Smooth muscle cell (in vitro differentiated cells): ENCODE measurements at regions not wholly inside any gene's neighbourhood (a gene's known extent, or its start where the extent isn't known, plus 50 kb on each side); places are given as distances from the start of the nearest gene placed in this dataset.
"Not testable (repeated sequence)": the region's sequence is repeated elsewhere in the genome, so short reads cannot be mapped to it uniquely, and the experiment has no call there.

Experiments
- DNase-seq: peaks from one replicate; lab custom pipeline; 2025; ENCODE audit not compliant: unreplicated experiment; lab: John Stamatoyannopoulos, UW
- H2AFZ ChIP-seq: fragments of 200-600 bp; sonication (generic); 2 replicates; pipeline ENCODE4 v1.6.0; 2016; ENCODE audit warnings: antibody characterized with exemption, low read depth, mild to moderate bottlenecking
- H3F3A ChIP-seq: fragments of 200-600 bp; sonication (generic); 2 replicates; pipeline ENCODE4 v1.6.0; 2017; ENCODE audit warnings: antibody characterized with exemption, low read depth
- H3K27ac ChIP-seq: fragments of 200-600 bp; sonication (generic); 2 replicates; pipeline ENCODE4 v1.5.1; 2016; ENCODE audit warnings: low read depth, mild to moderate bottlenecking
- H3K27me3 ChIP-seq: fragments of 200-600 bp; sonication (generic); 2 replicates; pipeline ENCODE4 v1.6.1; 2016; ENCODE audit warnings: low read depth, mild to moderate bottlenecking
- H3K36me3 ChIP-seq: fragments of 200-600 bp; sonication (generic); 2 replicates; pipeline ENCODE4 v1.5.1; 2016; ENCODE audit warnings: low read depth
- H3K4me1 ChIP-seq: fragments of 200-600 bp; sonication (generic); 2 replicates; pipeline ENCODE4 v1.5.1; 2016; ENCODE audit warnings: low read depth
- H3K4me2 ChIP-seq: fragments of 200-600 bp; sonication (generic); 2 replicates; pipeline ENCODE4 v1.6.0; 2016; ENCODE audit warnings: mild to moderate bottlenecking
- H3K4me3 ChIP-seq: fragments of 200-600 bp; sonication (generic); 2 replicates; pipeline ENCODE4 v1.5.1; 2016; ENCODE audit warnings: mild to moderate bottlenecking
- H3K79me2 ChIP-seq: fragments of 200-600 bp; sonication (generic); 2 replicates; pipeline ENCODE4 v1.6.0; 2016; ENCODE audit warnings: low read depth, mild to moderate bottlenecking
- H3K9ac ChIP-seq: fragments of 200-600 bp; sonication (generic); 2 replicates; pipeline ENCODE4 v1.6.0; 2016; ENCODE audit warnings: low read depth
- H3K9me3 ChIP-seq: fragments of 200-600 bp; sonication (generic); replicated peaks from 2 replicates; pipeline ENCODE4 v1.5.1; 2016; ENCODE audit warnings: low read depth
- H4K20me1 ChIP-seq: fragments of 200-600 bp; sonication (generic); 2 replicates; pipeline ENCODE4 v1.6.0; 2016; ENCODE audit warnings: low read depth
- WGBS: methylation state at CpG from one replicate; pipeline ENCODE4 v1.1.7; 2016; ENCODE audit warnings: low lambda C conversion rate; 5-methylcytosine and 5-hydroxymethylcytosine counted together

- not testable (repeated sequence) for H3F3A ChIP-seq, H3K9me3 ChIP-seq, H3K36me3 ChIP-seq, H3K4me3 ChIP-seq, H3K4me1 ChIP-seq, H3K4me2 ChIP-seq, H3K79me2 ChIP-seq, H3K9ac ChIP-seq, DNase-seq, H3K27me3 ChIP-seq, H2AFZ ChIP-seq, H4K20me1 ChIP-seq, H3K27ac ChIP-seq
- WGBS = 95% methylated on average over 20 of the region's 29 CpGs
Measured at GRCh38 chr3:125903780-125904455, 65.1 kb upstream of the ROPN1B start.

GRCh38 chr3:125907279-125907678 is 61.7 kb upstream of the ROPN1B start:
- H3K9me3 ChIP-seq, H3F3A ChIP-seq, H3K4me2 ChIP-seq, H3K27me3 ChIP-seq, H4K20me1 ChIP-seq, H3K4me3 ChIP-seq, H3K4me1 ChIP-seq, H3K79me2 ChIP-seq, H2AFZ ChIP-seq, DNase-seq, H3K27ac ChIP-seq, H3K9ac ChIP-seq, H3K36me3 ChIP-seq: not testable (repeated sequence)
- 80% methylated on average over 5 of the region's 5 CpGs for WGBS

GRCh38 chr3:125910851-125911250 is 58.1 kb upstream of the ROPN1B start:
- not testable (repeated sequence) for H3K9me3 ChIP-seq, H3F3A ChIP-seq, H4K20me1 ChIP-seq, H3K79me2 ChIP-seq, DNase-seq, H3K27ac ChIP-seq, H3K4me3 ChIP-seq, H3K27me3 ChIP-seq, H3K9ac ChIP-seq, H3K4me1 ChIP-seq, H3K36me3 ChIP-seq, H2AFZ ChIP-seq, H3K4me2 ChIP-seq
- WGBS = 94% methylated on average over 6 of the region's 6 CpGs

GRCh38 chr3:125914608-125915436 is 54.2 kb upstream of the ROPN1B start:
- H2AFZ ChIP-seq = peak overlapping the region; percentile 65
- WGBS = 33% methylated on average over 12 of the region's 14 CpGs
- H3K4me1 ChIP-seq, H4K20me1 ChIP-seq, DNase-seq, H3K79me2 ChIP-seq, H3F3A ChIP-seq, H3K36me3 ChIP-seq, H3K27me3 ChIP-seq, H3K9me3 ChIP-seq: not testable (repeated sequence)
- H3K4me2 ChIP-seq = peak overlapping the region; percentile 89
- peak overlapping the region; percentile 29 for H3K9ac ChIP-seq
- H3K27ac ChIP-seq = peak overlapping the region; percentile 67
- peak overlapping the region; percentile 66 for H3K4me3 ChIP-seq

- not testable (repeated sequence) for H3K36me3 ChIP-seq, H3K4me1 ChIP-seq, H3K79me2 ChIP-seq, DNase-seq, H4K20me1 ChIP-seq, H3F3A ChIP-seq, H3K9me3 ChIP-seq, H3K27me3 ChIP-seq
- H3K9ac ChIP-seq = peak overlapping the region; percentile 29
- H3K4me3 ChIP-seq = peak overlapping the region; percentile 66
- under 1% methylated on average over 25 of the region's 30 CpGs for WGBS
- peak overlapping the region; percentile 65 for H2AFZ ChIP-seq
- peak overlapping the region; percentile 67 for H3K27ac ChIP-seq
- peak overlapping the region; percentile 89 for H3K4me2 ChIP-seq
Measured at GRCh38 chr3:125915437-125915787, 53.6 kb upstream of the ROPN1B start.

GRCh38 chr3:125915792-125916375 is 53.1 kb upstream of the ROPN1B start:
- H3K4me2 ChIP-seq = peak overlapping the region; percentile 89
- peak overlapping the region; percentile 67 for H3K27ac ChIP-seq
- peak overlapping the region; percentile 66 for H3K4me3 ChIP-seq
- H3F3A ChIP-seq, H2AFZ ChIP-seq, H3K4me1 ChIP-seq, H3K27me3 ChIP-seq, H3K79me2 ChIP-seq, H4K20me1 ChIP-seq, H3K9me3 ChIP-seq, H3K36me3 ChIP-seq: not testable (repeated sequence)
- peak; percentile 96 for DNase-seq
- H3K9ac ChIP-seq = peak overlapping the region; percentile 29
- WGBS = 0% methylated on average over 11 of the region's 40 CpGs
